Gastrocnemius medialis (tissue), 4 donors: ENCODE measurements at regions not wholly inside any gene's neighbourhood (a gene's known extent, or its start where the extent isn't known, plus 50 kb on each side); places are given as distances from the start of the nearest gene placed in this dataset.

ENCODE experiments used
- POLR2A ChIP-seq, 2 donors: fragments of 450-650 bp; IDR thresholded peaks; one replicate each; pipeline ENCODE4 v1.6.1; 2017; ENCODE audit warnings: antibody characterized with exemption in 2 of 2, mild to moderate bottlenecking in 2 of 2, moderate library complexity in 2 of 2
- TF ChIP-seq, protein P1 (sequence below), 5 experiments: fragments of 450-650 bp in 3 of 5; fragments of 200-600 bp in 2 of 5; sonication (generic) in 2 of 5; IDR thresholded peaks in 4 of 5; conservative IDR thresholded peaks in 1 of 5; 1 replicate in 4 of 5; 2 replicates in 1 of 5; pipeline ENCODE4 v1.5.1; 2016 to 2019; ENCODE audit warnings: antibody characterized with exemption in 5 of 5, mild to moderate bottlenecking in 3 of 5, moderate library complexity in 3 of 5

DNA sequence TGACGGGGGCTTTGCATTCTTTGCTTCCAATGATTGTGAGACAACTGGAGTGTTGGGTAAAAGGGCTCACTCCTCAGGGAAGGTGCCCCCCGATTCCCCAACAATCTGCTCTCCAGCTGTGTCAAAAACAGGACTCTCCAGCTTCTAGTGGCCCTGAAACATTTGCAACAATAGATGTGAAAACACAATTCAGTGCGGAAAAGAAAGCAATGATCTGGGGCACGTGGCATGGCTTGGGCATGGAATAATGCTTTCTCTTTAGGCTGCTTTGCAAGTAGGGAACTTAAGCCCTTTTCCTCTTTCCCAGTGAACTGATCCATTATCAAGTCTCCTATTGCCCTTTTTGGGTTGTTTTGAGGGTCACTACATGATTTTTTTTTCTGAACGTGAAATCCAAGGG is 239.9 kb downstream of the C4orf33 start:
- TF ChIP-seq, protein P1, sequence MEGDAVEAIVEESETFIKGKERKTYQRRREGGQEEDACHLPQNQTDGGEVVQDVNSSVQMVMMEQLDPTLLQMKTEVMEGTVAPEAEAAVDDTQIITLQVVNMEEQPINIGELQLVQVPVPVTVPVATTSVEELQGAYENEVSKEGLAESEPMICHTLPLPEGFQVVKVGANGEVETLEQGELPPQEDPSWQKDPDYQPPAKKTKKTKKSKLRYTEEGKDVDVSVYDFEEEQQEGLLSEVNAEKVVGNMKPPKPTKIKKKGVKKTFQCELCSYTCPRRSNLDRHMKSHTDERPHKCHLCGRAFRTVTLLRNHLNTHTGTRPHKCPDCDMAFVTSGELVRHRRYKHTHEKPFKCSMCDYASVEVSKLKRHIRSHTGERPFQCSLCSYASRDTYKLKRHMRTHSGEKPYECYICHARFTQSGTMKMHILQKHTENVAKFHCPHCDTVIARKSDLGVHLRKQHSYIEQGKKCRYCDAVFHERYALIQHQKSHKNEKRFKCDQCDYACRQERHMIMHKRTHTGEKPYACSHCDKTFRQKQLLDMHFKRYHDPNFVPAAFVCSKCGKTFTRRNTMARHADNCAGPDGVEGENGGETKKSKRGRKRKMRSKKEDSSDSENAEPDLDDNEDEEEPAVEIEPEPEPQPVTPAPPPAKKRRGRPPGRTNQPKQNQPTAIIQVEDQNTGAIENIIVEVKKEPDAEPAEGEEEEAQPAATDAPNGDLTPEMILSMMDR (IDR thresholded peaks at IDR 0.05 in 4 of 5, conservative IDR thresholded peaks at IDR 0.05 in 1 of 5): no peak
- TF ChIP-seq POLR2A (IDR thresholded peaks at IDR 0.05): no peak
